GM12873 (cell line): ENCODE measurements at regions not wholly inside any gene's neighbourhood (a gene's known extent, or its start where the extent isn't known, plus 50 kb on each side); places are given as distances from the start of the nearest gene placed in this dataset.

Experiments used
- CTCF ChIP-seq: IDR thresholded peaks from 2 replicates; pipeline ENCODE4 v1.5.1; 2012; ENCODE audit warnings: low read depth, mild to moderate bottlenecking, moderate library complexity, low read length, control low read depth; ENCODE audit not compliant: insufficient read depth; ENCODE audit errors: missing control alignments

- no peak for TF ChIP-seq CTCF
Measured at GRCh38 chr14:53551862-53552261, 398.7 kb upstream of the DDHD1 start.

- TF ChIP-seq CTCF = no peak
Measured at GRCh38 chr14:53550776-53551175, 397.7 kb upstream of the DDHD1 start.

- no peak for TF ChIP-seq CTCF
Measured at GRCh38 chr14:53549956-53550355, 396.8 kb upstream of the DDHD1 start.

GRCh38 chr14:53547593-53547992 lies 394.5 kb upstream of the DDHD1 start:
- TF ChIP-seq CTCF = no peak

- no peak for TF ChIP-seq CTCF
Measured at GRCh38 chr14:53545217-53545616, 392.1 kb upstream of the DDHD1 start.

GRCh38 chr14:53542732-53543131 lies 389.6 kb upstream of the DDHD1 start:
- no peak for TF ChIP-seq CTCF

GRCh38 chr14:53541411-53541810 lies 388.3 kb upstream of the DDHD1 start:
- no peak for TF ChIP-seq CTCF
